ENCODE measurements at regions not wholly inside any gene's neighbourhood (a gene's known extent, or its start where the extent isn't known, plus 50 kb on each side); places are given as distances from the start of the nearest gene placed in this dataset.

DNA sequence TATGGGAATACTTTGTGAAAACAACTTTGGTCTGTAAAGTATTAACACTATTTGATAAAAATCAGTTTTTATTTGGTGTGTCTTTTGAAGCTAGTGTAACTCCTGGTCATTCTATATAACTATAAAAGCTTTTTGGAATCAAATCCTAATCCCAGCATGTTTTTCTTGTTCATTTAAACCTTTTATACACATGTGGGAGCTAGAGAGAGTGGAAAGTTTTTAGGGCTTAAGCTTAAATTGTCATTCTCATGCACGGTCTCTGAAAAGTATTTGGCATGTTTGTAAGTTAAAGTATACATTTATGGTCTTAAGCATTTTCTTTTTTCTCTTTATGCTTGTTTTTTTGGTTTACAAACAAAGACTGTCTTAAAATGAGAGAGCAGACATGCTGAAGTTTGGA, 83.4 kb upstream of the RARB start:
- no peaks in the 10 kb centered on the region; the same call in 1 of the 2 replicates for H3K9me2 ChIP-seq (ENCODE audit: insufficient read depth)
- H3K4me3 ChIP-seq, result no peak overlapping the region
- Mint-ChIP-seq H3K36me3 (ENCODE audit: low read depth) (no peaks in the 10 kb centered on the region), H3K4me3 (no peak overlapping the region), H3K27ac (no peak overlapping the region), H3K4me1 (peaks cover 17% of the 10 kb centered on the region), H3K27me3 (ENCODE audit: insufficient read depth, low read depth, poor library complexity) (no peaks in the 10 kb centered on the region), H3K9me3 (no peaks in the 10 kb centered on the region; the same call in 2 of the 3 replicates)
- H3F3A ChIP-seq (replicated peaks; ENCODE audit: low read depth), result no peaks in the 10 kb centered on the region
- H3K36me3 ChIP-seq (ENCODE audit: insufficient read depth), result no peaks in the 10 kb centered on the region
- H2AFZ ChIP-seq, result no peak overlapping the region
- no peak overlapping the region for H3K27ac ChIP-seq (ENCODE audit: low read depth)
- no peak overlapping the region for H3K4me2 ChIP-seq
- no peak for DNase-seq (ENCODE audit: low spot score)
- no peak for ATAC-seq
- no peaks in the 10 kb centered on the region for H3K4me1 ChIP-seq (ENCODE audit: insufficient read depth)
- no peaks in the 10 kb centered on the region for H3K79me2 ChIP-seq (replicated peaks; ENCODE audit: insufficient read depth)
- no peaks in the 10 kb centered on the region for H3K27me3 ChIP-seq (ENCODE audit: insufficient read depth)
- no peak for TF ChIP-seq NANOG (IDR thresholded peaks at IDR 0.05; ENCODE audit: borderline replicate concordance)
- TF ChIP-seq ZNF331 (CRISPR knock-in tag; IDR thresholded peaks at IDR 0.05; ENCODE audit: low read depth), result no peak
- H4K20me1 ChIP-seq (replicated peaks; ENCODE audit: insufficient read depth), result no peaks in the 10 kb centered on the region

GRCh38 chr3:25349095-25349494, 79.0 kb upstream of the RARB start:
- H3K9me3 Mint-ChIP-seq, result no peaks in the 10 kb centered on the region; the same call in 2 of the 3 replicates
- H3K4me1 ChIP-seq (ENCODE audit: insufficient read depth), result no peaks in the 10 kb centered on the region
- no peaks in the 10 kb centered on the region for H3K36me3 ChIP-seq (ENCODE audit: insufficient read depth)
- peaks cover 6% of the 10 kb centered on the region for H3K27me3 Mint-ChIP-seq (ENCODE audit: insufficient read depth, low read depth, poor library complexity)
- no peak for TF ChIP-seq JUNB (IDR thresholded peaks at IDR 0.05; ENCODE audit: unreplicated experiment)
- TF ChIP-seq, protein P1, sequence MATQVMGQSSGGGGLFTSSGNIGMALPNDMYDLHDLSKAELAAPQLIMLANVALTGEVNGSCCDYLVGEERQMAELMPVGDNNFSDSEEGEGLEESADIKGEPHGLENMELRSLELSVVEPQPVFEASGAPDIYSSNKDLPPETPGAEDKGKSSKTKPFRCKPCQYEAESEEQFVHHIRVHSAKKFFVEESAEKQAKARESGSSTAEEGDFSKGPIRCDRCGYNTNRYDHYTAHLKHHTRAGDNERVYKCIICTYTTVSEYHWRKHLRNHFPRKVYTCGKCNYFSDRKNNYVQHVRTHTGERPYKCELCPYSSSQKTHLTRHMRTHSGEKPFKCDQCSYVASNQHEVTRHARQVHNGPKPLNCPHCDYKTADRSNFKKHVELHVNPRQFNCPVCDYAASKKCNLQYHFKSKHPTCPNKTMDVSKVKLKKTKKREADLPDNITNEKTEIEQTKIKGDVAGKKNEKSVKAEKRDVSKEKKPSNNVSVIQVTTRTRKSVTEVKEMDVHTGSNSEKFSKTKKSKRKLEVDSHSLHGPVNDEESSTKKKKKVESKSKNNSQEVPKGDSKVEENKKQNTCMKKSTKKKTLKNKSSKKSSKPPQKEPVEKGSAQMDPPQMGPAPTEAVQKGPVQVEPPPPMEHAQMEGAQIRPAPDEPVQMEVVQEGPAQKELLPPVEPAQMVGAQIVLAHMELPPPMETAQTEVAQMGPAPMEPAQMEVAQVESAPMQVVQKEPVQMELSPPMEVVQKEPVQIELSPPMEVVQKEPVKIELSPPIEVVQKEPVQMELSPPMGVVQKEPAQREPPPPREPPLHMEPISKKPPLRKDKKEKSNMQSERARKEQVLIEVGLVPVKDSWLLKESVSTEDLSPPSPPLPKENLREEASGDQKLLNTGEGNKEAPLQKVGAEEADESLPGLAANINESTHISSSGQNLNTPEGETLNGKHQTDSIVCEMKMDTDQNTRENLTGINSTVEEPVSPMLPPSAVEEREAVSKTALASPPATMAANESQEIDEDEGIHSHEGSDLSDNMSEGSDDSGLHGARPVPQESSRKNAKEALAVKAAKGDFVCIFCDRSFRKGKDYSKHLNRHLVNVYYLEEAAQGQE (IDR thresholded peaks at IDR 0.05; ENCODE audit: unreplicated experiment), result no peak
- TF ChIP-seq STAT1 (IDR thresholded peaks at IDR 0.05; ENCODE audit: unreplicated experiment), result no peak
- no peak for TF ChIP-seq ZNF114 (CRISPR knock-in tag; IDR thresholded peaks at IDR 0.05)
- no peak for TF ChIP-seq ETS1 (IDR thresholded peaks at IDR 0.05)
- no peak for TF ChIP-seq ZNF331 (CRISPR knock-in tag; IDR thresholded peaks at IDR 0.05; ENCODE audit: low read depth)
- TF ChIP-seq, protein P2, sequence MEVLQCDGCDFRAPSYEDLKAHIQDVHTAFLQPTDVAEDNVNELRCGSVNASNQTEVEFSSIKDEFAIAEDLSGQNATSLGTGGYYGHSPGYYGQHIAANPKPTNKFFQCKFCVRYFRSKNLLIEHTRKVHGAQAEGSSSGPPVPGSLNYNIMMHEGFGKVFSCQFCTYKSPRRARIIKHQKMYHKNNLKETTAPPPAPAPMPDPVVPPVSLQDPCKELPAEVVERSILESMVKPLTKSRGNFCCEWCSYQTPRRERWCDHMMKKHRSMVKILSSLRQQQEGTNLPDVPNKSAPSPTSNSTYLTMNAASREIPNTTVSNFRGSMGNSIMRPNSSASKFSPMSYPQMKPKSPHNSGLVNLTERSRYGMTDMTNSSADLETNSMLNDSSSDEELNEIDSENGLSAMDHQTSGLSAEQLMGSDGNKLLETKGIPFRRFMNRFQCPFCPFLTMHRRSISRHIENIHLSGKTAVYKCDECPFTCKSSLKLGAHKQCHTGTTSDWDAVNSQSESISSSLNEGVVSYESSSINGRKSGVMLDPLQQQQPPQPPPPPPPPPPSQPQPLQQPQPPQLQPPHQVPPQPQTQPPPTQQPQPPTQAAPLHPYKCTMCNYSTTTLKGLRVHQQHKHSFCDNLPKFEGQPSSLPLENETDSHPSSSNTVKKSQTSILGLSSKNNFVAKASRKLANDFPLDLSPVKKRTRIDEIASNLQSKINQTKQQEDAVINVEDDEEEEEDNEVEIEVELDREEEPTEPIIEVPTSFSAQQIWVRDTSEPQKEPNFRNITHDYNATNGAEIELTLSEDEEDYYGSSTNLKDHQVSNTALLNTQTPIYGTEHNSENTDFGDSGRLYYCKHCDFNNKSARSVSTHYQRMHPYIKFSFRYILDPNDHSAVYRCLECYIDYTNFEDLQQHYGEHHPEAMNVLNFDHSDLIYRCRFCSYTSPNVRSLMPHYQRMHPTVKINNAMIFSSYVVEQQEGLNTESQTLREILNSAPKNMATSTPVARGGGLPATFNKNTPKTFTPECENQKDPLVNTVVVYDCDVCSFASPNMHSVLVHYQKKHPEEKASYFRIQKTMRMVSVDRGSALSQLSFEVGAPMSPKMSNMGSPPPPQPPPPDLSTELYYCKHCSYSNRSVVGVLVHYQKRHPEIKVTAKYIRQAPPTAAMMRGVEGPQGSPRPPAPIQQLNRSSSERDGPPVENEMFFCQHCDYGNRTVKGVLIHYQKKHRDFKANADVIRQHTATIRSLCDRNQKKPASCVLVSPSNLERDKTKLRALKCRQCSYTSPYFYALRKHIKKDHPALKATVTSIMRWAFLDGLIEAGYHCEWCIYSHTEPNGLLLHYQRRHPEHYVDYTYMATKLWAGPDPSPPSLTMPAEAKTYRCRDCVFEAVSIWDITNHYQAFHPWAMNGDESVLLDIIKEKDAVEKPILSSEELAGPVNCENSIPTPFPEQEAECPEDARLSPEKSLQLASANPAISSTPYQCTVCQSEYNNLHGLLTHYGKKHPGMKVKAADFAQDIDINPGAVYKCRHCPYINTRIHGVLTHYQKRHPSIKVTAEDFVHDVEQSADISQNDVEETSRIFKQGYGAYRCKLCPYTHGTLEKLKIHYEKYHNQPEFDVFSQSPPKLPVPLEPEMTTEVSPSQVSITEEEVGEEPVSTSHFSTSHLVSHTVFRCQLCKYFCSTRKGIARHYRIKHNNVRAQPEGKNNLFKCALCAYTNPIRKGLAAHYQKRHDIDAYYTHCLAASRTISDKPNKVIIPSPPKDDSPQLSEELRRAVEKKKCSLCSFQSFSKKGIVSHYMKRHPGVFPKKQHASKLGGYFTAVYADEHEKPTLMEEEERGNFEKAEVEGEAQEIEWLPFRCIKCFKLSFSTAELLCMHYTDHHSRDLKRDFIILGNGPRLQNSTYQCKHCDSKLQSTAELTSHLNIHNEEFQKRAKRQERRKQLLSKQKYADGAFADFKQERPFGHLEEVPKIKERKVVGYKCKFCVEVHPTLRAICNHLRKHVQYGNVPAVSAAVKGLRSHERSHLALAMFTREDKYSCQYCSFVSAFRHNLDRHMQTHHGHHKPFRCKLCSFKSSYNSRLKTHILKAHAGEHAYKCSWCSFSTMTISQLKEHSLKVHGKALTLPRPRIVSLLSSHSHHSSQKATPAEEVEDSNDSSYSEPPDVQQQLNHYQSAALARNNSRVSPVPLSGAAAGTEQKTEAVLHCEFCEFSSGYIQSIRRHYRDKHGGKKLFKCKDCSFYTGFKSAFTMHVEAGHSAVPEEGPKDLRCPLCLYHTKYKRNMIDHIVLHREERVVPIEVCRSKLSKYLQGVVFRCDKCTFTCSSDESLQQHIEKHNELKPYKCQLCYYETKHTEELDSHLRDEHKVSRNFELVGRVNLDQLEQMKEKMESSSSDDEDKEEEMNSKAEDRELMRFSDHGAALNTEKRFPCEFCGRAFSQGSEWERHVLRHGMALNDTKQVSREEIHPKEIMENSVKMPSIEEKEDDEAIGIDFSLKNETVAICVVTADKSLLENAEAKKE (CRISPR knock-in tag; IDR thresholded peaks at IDR 0.05), result no peak
- no peak for TF ChIP-seq EZH2 (IDR thresholded peaks at IDR 0.05; ENCODE audit: low read depth, unreplicated experiment)
- H3K4me2 ChIP-seq, result no peak overlapping the region
- H3K27ac Mint-ChIP-seq, result no peak overlapping the region
- H3K4me3 Mint-ChIP-seq, result no peak overlapping the region
- peaks cover 8% of the 10 kb centered on the region; the same call in 2 of the 3 replicates for H3K4me1 Mint-ChIP-seq
- H3K27me3 ChIP-seq (ENCODE audit: insufficient read depth), result no peaks in the 10 kb centered on the region
- no peaks in the 10 kb centered on the region for H4K20me1 ChIP-seq (replicated peaks; ENCODE audit: insufficient read depth)
- no peak overlapping the region for H2AFZ ChIP-seq
- no peak overlapping the region for H3K4me3 ChIP-seq
- no peaks in the 10 kb centered on the region for H3K36me3 Mint-ChIP-seq (ENCODE audit: low read depth)
- no peaks in the 10 kb centered on the region for H3K79me2 ChIP-seq (replicated peaks; ENCODE audit: insufficient read depth)
- peaks cover 5% of the 10 kb centered on the region; the same call in 1 of the 2 replicates for H3K9me2 ChIP-seq (ENCODE audit: insufficient read depth)
- no peak overlapping the region for H3K27ac ChIP-seq (ENCODE audit: low read depth)
- DNase-seq (ENCODE audit: low spot score) (no peak), ATAC-seq (no peak)
- no peaks in the 10 kb centered on the region for H3F3A ChIP-seq (replicated peaks; ENCODE audit: low read depth)
